ENCODE measurements at regions not wholly inside any gene's neighbourhood (a gene's known extent, or its start where the extent isn't known, plus 50 kb on each side); places are given as distances from the start of the nearest gene placed in this dataset.

- TF ChIP-seq GATA2 (IDR thresholded peaks at IDR 0.05; ENCODE audit: low read depth, low read length) (no peak), GATA3 (IDR thresholded peaks at IDR 0.05; ENCODE audit: low read depth, low read length) (no peak)
Measured at GRCh38 chr18:45557287-45557686, 58.0 kb upstream of the SLC14A2 start.
